GM23248 (cell line): ENCODE measurements at regions not wholly inside any gene's neighbourhood (a gene's known extent, or its start where the extent isn't known, plus 50 kb on each side); places are given as distances from the start of the nearest gene placed in this dataset.
"Not testable (repeated sequence)": the region's sequence is repeated elsewhere in the genome, so short reads cannot be mapped to it uniquely, and the experiment has no call there.

Source experiments
- EZH2 ChIP-seq: fragments of 200-600 bp; sonication (generic); IDR thresholded peaks from 2 replicates; pipeline ENCODE4 v1.6.1; 2018; ENCODE audit warnings: antibody characterized with exemption, mild to moderate bottlenecking; ENCODE audit not compliant: insufficient read depth, poor library complexity, severe bottlenecking
- EZH2phosphoT487 ChIP-seq: fragments of 200-600 bp; sonication (generic); IDR thresholded peaks from 2 replicates; pipeline ENCODE4 v1.6.1; 2018; ENCODE audit warnings: antibody characterized with exemption, moderate library complexity, mild to moderate bottlenecking, low read depth; ENCODE audit not compliant: insufficient read depth

- TF ChIP-seq EZH2phosphoT487, EZH2: not testable (repeated sequence)
Measured at GRCh38 chr12:97988588-97988987, 526.0 kb downstream of the RMST start.
